IMR-90 (cell line): ENCODE measurements at regions not wholly inside any gene's neighbourhood (a gene's known extent, or its start where the extent isn't known, plus 50 kb on each side); places are given as distances from the start of the nearest gene placed in this dataset.

ENCODE experiments used
- ATAC-seq: fragments of 200-7000 bp; cut with Tn5 transposase; 2 replicates; pipeline ENCODE4 v1.9.1; 2020; ENCODE audit warnings: low read depth, mild to moderate bottlenecking, moderate library complexity
- BruUV-seq: library from RNA; stranded (reverse); fragments of 400-500 nt; replicated peaks from 2 replicates; lab custom pipeline; 2021; lab: Mats Ljungman, UMichigan
- CTCF ChIA-PET: fragments of 300-600 bp; formaldehyde crosslinking; extraction: SDS; loops from one replicate; lab custom pipeline; 2021; ENCODE audit warnings: antibody characterized with exemption; lab: Yijun Ruan, JAX
- POLR2A ChIA-PET: fragments of 300-600 bp; sonication (Branson Sonifier 250); formaldehyde crosslinking; loops from one replicate; lab custom pipeline; 2022; ENCODE audit warnings: antibody characterized with exemption; ENCODE audit not compliant: unreplicated experiment; lab: Charles Lee
- DNase-seq: peaks from one replicate; pipeline ENCODE4 v3.0.0; 2013
- H2AFZ ChIP-seq: replicated peaks from 2 replicates; pipeline ENCODE3; 2013; ENCODE audit warnings: low read length, mild to moderate bottlenecking; ENCODE audit not compliant: poor library complexity
- H2AK5ac ChIP-seq: 2 replicates; pipeline ENCODE4 v1.6.1; 2013; ENCODE audit warnings: low read depth, low read length, inconsistent platforms
- H2AK9ac ChIP-seq: replicated peaks from 2 replicates; pipeline ENCODE3; 2013; ENCODE audit warnings: mild to moderate bottlenecking, low read depth, low read length, moderate library complexity; ENCODE audit not compliant: poor library complexity
- H2BK120ac ChIP-seq: 2 replicates; pipeline ENCODE4 v1.6.1; 2013; ENCODE audit warnings: low read depth, low read length, inconsistent platforms
- H2BK15ac ChIP-seq: 3 replicates; pipeline ENCODE4 v1.6.1; 2013; ENCODE audit warnings: low read depth, low read length, inconsistent platforms
- H2BK20ac ChIP-seq: 2 replicates; pipeline ENCODE4 v1.6.1; 2013; ENCODE audit warnings: low read depth, mild to moderate bottlenecking, inconsistent platforms, low read length, moderate library complexity
- H2BK5ac ChIP-seq: 2 replicates; pipeline ENCODE4 v1.6.1; 2013; ENCODE audit warnings: mild to moderate bottlenecking, low read depth, low read length, inconsistent platforms; ENCODE audit not compliant: poor library complexity, severe bottlenecking
- H3K14ac ChIP-seq: replicated peaks from 2 replicates; pipeline ENCODE4 v1.6.1; 2013; ENCODE audit warnings: low read depth, low read length, inconsistent platforms
- H3K18ac ChIP-seq: 2 replicates; pipeline ENCODE4 v1.6.1; 2013; ENCODE audit warnings: low read depth, low read length, control low read depth
- H3K23ac ChIP-seq: 2 replicates; pipeline ENCODE4 v1.6.1; 2013; ENCODE audit warnings: low read depth, low read length, inconsistent platforms
- H3K27ac ChIP-seq: 2 replicates; pipeline ENCODE4 v1.5.1; 2013; ENCODE audit warnings: mild to moderate bottlenecking, control low read depth, low read length; ENCODE audit not compliant: insufficient read depth
- H3K27me3 ChIP-seq: 2 replicates; pipeline ENCODE4 v1.6.1; 2013; ENCODE audit warnings: low read length; ENCODE audit not compliant: control insufficient read depth, insufficient read depth
- H3K36me3 ChIP-seq: 2 replicates; pipeline ENCODE4 v1.6.1; 2013; ENCODE audit warnings: low read length, mixed read lengths; ENCODE audit not compliant: control insufficient read depth, insufficient read depth
- H3K4ac ChIP-seq: 2 replicates; pipeline ENCODE4 v1.6.1; 2013; ENCODE audit warnings: low read depth, low read length, inconsistent platforms
- H3K4me1 ChIP-seq: 2 replicates; pipeline ENCODE4 v1.6.1; 2013; ENCODE audit warnings: low read length, mixed read lengths; ENCODE audit not compliant: control insufficient read depth, insufficient read depth
- H3K4me2 ChIP-seq: 2 replicates; pipeline ENCODE4 v1.6.1; 2013; ENCODE audit warnings: low read depth, mild to moderate bottlenecking, control low read depth, low read length, moderate library complexity
- H3K4me3 ChIP-seq: 2 replicates; pipeline ENCODE4 v1.5.1; 2013; ENCODE audit warnings: low read depth, mild to moderate bottlenecking, control low read depth, low read length, moderate library complexity; ENCODE audit not compliant: insufficient read depth
- H3K56ac ChIP-seq: 2 replicates; pipeline ENCODE4 v1.6.1; 2013; ENCODE audit warnings: low read length, inconsistent platforms; ENCODE audit not compliant: insufficient read depth; ENCODE audit errors: extremely low read depth
- H3K79me1 ChIP-seq, 2 experiments: 2 replicates each; pipeline ENCODE4 v1.6.1; 2013; ENCODE audit warnings: low read length in 2 of 2, inconsistent platforms in 1 of 2, low read depth in 1 of 2
- H3K9ac ChIP-seq: 2 replicates; pipeline ENCODE4 v1.6.1; 2013; ENCODE audit warnings: low read depth, low read length, control low read depth
- H3K9me1 ChIP-seq: 2 replicates; pipeline ENCODE4 v1.6.1; 2013; ENCODE audit warnings: low read length, inconsistent platforms; ENCODE audit not compliant: insufficient read depth
- H3K9me3 ChIP-seq: 2 replicates; pipeline ENCODE4 v1.6.1; 2013; ENCODE audit warnings: low read length; ENCODE audit not compliant: control insufficient read depth, insufficient read depth
- H4K20me1 ChIP-seq: 2 replicates; pipeline ENCODE4 v1.6.1; 2013; ENCODE audit warnings: low read length, inconsistent platforms; ENCODE audit not compliant: insufficient read depth
- H4K5ac ChIP-seq: 2 replicates; pipeline ENCODE4 v1.6.1; 2013; ENCODE audit warnings: mild to moderate bottlenecking, low read depth, low read length, control low read depth
- H4K8ac ChIP-seq, 2 experiments: 2 replicates each; pipeline ENCODE4 v1.6.1; 2013; ENCODE audit warnings: low read depth in 2 of 2, low read length in 2 of 2, control low read depth in 1 of 2, inconsistent platforms in 1 of 2
- H4K91ac ChIP-seq: 2 replicates; pipeline ENCODE4 v1.6.1; 2013; ENCODE audit warnings: low read depth, low read length, inconsistent platforms; ENCODE audit not compliant: insufficient read depth
- BHLHE40 ChIP-seq: fragments of 150-350 bp; IDR thresholded peaks from 2 replicates; pipeline ENCODE4 v1.6.1; 2016; ENCODE audit warnings: mild to moderate bottlenecking, low read depth, low read length
- CEBPB ChIP-seq: IDR thresholded peaks from 2 replicates; pipeline ENCODE4 v1.6.1; 2012; ENCODE audit warnings: low read depth, low read length, improper control_type of control experiment
- CHD1 ChIP-seq: IDR thresholded peaks from 2 replicates; pipeline ENCODE4 v1.6.1; 2012; ENCODE audit warnings: low read depth, low read length, improper control_type of control experiment
- ELK1 ChIP-seq: fragments of 150-350 bp; IDR thresholded peaks from 2 replicates; pipeline ENCODE4 v1.6.1; 2016; ENCODE audit warnings: low read depth, mild to moderate bottlenecking, low read length, moderate library complexity, borderline replicate concordance
- FOS ChIP-seq: fragments of 150-350 bp; IDR thresholded peaks from 2 replicates; pipeline ENCODE4 v1.6.1; 2016; ENCODE audit warnings: low read depth, low read length
- MAFK ChIP-seq: IDR thresholded peaks from 2 replicates; pipeline ENCODE4 v1.6.1; 2012; ENCODE audit warnings: low read depth, low read length, improper control_type of control experiment
- MAZ ChIP-seq: IDR thresholded peaks from 2 replicates; pipeline ENCODE4 v1.6.1; 2012; ENCODE audit warnings: low read depth, mild to moderate bottlenecking, low read length, improper control_type of control experiment, moderate library complexity, borderline replicate concordance
- MXI1 ChIP-seq: IDR thresholded peaks from 2 replicates; pipeline ENCODE4 v1.6.1; 2012; ENCODE audit warnings: low read depth, mild to moderate bottlenecking, low read length, moderate library complexity, borderline replicate concordance
- NFE2L2 ChIP-seq: fragments of 150-350 bp; IDR thresholded peaks from 2 replicates; pipeline ENCODE4 v1.6.1; 2016; ENCODE audit warnings: low read depth, mild to moderate bottlenecking, low read length
- POLR2A ChIP-seq: IDR thresholded peaks from 2 replicates; pipeline ENCODE4 v1.6.1; 2012; ENCODE audit warnings: mild to moderate bottlenecking, low read depth, low read length
- RAD21 ChIP-seq: IDR thresholded peaks from 2 replicates; pipeline ENCODE4 v1.6.1; 2012; ENCODE audit warnings: low read length, improper control_type of control experiment
- RCOR1 ChIP-seq: IDR thresholded peaks from 2 replicates; pipeline ENCODE4 v1.6.1; 2012; ENCODE audit warnings: mild to moderate bottlenecking, low read length, improper control_type of control experiment; ENCODE audit not compliant: insufficient replicate concordance
- RFX5 ChIP-seq: IDR thresholded peaks from 2 replicates; pipeline ENCODE4 v1.8.0; 2012; ENCODE audit warnings: low read depth, mild to moderate bottlenecking, low read length, moderate library complexity
- SMC3 ChIP-seq: fragments of 150-350 bp; IDR thresholded peaks from 2 replicates; pipeline ENCODE4 v1.6.1; 2016; ENCODE audit warnings: low read depth, mild to moderate bottlenecking, antibody characterized with exemption, low read length, moderate library complexity
- WGBS, 2 experiments: methylation state at CpG; one replicate each; pipeline versions ENCODE4 v1.1.5 to v1.1.7; 2013; ENCODE audit warnings: missing lambda C conversion rate in 2 of 2; ENCODE audit not compliant: insufficient read length in 1 of 2; ENCODE audit errors: extremely low coverage in 2 of 2; 5-methylcytosine and 5-hydroxymethylcytosine counted together
- dilution Hi-C: fragments of 300-500 bp; cut with HindIII; formaldehyde crosslinking; loops from one replicate; pipeline ENCODE4 v1.14.3; 2018; ENCODE audit warnings: low sequenced_read_pairs; ENCODE audit not compliant: unreplicated experiment
- in situ Hi-C: fragments of 300-500 bp; cut with MboI; formaldehyde crosslinking; loops from 3 replicates; pipeline ENCODE4 v1.14.3; 2019; ENCODE audit warnings: low sequenced_read_pairs, inconsistent platforms, mixed read lengths
- intact Hi-C: fragments of 100-400 bp; cut with micrococcal nuclease; formaldehyde crosslinking; loops from 2 replicates; pipeline ENCODE4 v1.10.0; 2022
- TF ChIP-seq, protein P1 (sequence below): fragments of 150-350 bp; IDR thresholded peaks from 2 replicates; pipeline ENCODE4 v1.6.1; 2017; ENCODE audit warnings: mild to moderate bottlenecking, antibody characterized with exemption, low read length, low read depth
- TF ChIP-seq, protein P2 (sequence below): conservative IDR thresholded peaks from 2 replicates; pipeline ENCODE4 v1.5.1; 2012; ENCODE audit warnings: mild to moderate bottlenecking, low read depth, low read length, improper control_type of control experiment

DNA sequence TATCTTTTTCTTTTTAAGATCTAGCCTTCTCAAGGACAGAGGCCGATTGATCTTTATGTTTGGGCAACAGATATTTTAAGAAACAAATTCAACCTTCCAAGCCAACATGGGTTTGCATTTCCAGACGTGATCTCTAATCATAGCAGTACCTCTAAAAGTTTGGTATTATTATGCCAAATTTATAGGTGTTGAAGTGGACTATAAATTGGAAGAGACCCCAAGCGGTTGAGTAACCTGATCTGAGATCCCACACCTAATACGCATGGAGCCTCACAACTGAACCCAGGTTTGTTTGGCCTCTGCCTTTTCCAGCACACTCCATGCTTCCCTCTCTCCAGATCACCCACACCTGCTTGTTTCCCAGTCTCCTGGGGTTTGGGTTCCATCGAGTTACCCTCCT is 116.5 kb downstream of the DDX1 start:
- intact Hi-C loops: no loop called here
- Histone ChIP-seq H2AK9ac (no peak overlapping the region), H2BK15ac (no peak overlapping the region), H3K14ac (no peak overlapping the region), H3K36me3 (no peaks in the 10 kb centered on the region), H3K27ac (no peak overlapping the region), H2BK5ac (no peak overlapping the region), H2AFZ (no peak overlapping the region), H3K4me3 (no peak overlapping the region), H3K9me1 (no peaks in the 10 kb centered on the region), H4K5ac (no peak overlapping the region), H2AK5ac (no peak overlapping the region), H3K27me3 (no peaks in the 10 kb centered on the region), H4K8ac (no peak overlapping the region), H3K79me1 (no peaks in the 10 kb centered on the region), H3K9ac (no peak overlapping the region), H3K4me1 (no peaks in the 10 kb centered on the region), H3K9me3 (peaks cover 8% of the 10 kb centered on the region), H3K18ac (no peak overlapping the region), H3K4ac (no peak overlapping the region), H2BK20ac (no peak overlapping the region), H4K91ac (no peak overlapping the region), H2BK120ac (no peak overlapping the region), H3K56ac (no peak overlapping the region), H3K4me2 (no peak overlapping the region), H3K23ac (no peak overlapping the region), H4K20me1 (no peaks in the 10 kb centered on the region)
- dilution Hi-C loops: no loop called here
- ChIA-PET POLR2A (no interaction called here), CTCF (no interaction called here)
- in situ Hi-C loops: no loop called here
- WGBS, 2 experiments: no CpG with 5 or more reads among the region's 5 CpGs
- TF ChIP-seq POLR2A (no peak), RAD21 (no peak), RFX5 (no peak), MAFK (no peak), NFE2L2 (no peak), ELK1 (no peak), BHLHE40 (no peak), RCOR1 (no peak), MXI1 (no peak), CEBPB (no peak), CHD1 (no peak), FOS (no peak), SMC3 (no peak), MAZ (no peak)
- TF ChIP-seq, protein P1, sequence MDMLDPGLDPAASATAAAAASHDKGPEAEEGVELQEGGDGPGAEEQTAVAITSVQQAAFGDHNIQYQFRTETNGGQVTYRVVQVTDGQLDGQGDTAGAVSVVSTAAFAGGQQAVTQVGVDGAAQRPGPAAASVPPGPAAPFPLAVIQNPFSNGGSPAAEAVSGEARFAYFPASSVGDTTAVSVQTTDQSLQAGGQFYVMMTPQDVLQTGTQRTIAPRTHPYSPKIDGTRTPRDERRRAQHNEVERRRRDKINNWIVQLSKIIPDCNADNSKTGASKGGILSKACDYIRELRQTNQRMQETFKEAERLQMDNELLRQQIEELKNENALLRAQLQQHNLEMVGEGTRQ: no peak
- TF ChIP-seq, protein P2, sequence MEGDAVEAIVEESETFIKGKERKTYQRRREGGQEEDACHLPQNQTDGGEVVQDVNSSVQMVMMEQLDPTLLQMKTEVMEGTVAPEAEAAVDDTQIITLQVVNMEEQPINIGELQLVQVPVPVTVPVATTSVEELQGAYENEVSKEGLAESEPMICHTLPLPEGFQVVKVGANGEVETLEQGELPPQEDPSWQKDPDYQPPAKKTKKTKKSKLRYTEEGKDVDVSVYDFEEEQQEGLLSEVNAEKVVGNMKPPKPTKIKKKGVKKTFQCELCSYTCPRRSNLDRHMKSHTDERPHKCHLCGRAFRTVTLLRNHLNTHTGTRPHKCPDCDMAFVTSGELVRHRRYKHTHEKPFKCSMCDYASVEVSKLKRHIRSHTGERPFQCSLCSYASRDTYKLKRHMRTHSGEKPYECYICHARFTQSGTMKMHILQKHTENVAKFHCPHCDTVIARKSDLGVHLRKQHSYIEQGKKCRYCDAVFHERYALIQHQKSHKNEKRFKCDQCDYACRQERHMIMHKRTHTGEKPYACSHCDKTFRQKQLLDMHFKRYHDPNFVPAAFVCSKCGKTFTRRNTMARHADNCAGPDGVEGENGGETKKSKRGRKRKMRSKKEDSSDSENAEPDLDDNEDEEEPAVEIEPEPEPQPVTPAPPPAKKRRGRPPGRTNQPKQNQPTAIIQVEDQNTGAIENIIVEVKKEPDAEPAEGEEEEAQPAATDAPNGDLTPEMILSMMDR: no peak
- DNase-seq: no peak
- no TSS peak for BruUV-seq
- ATAC-seq: no peak
